Embryonic facial prominence (tissue), 1 donor: ENCODE measurements at regions not wholly inside any gene's neighbourhood (a gene's known extent, or its start where the extent isn't known, plus 50 kb on each side); places are given as distances from the start of the nearest gene placed in this dataset.

Experiments
- DNase-seq: peaks from one replicate; pipeline ENCODE4 v3.0.0-alpha.2; 2016; ENCODE audit errors: extremely low spot score

DNA sequence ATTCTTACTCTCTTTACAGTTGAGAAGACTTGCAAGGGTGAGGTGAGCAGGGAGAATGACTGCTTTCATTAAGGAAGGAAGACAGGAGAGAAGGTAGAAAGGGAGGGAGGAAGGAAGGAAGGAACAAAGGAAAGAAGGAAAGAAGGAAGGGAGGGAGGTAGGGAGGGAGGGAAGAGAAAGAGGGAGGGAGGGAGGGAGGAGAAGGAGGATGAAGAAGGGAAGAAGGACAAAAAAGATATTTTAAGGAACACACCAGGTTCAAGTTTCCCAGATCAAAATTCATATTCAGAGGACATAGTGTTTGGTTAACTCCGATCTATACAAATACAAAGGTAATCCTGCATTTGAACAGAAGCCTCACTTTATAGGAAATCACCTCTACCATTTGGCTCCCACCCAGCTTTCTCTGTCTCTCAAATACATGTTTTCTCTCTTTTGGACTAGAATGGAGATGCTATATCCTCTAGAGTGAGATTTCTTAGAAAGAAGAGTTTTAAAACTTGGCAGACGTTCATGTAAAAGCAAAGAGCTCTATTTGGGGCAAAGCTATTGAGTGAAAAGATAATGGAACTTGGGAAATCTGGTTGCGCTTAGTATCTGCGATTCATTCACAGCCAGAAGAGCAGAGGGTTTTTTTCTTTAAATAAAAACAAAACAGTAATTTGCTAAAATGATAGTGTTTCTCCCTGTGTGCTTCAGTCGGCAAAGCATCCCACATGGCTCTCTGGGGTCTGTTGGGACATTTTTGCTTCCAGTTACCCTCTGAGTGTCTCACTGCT, 261.9 kb upstream of the LYZL1 start:
- no peak for DNase-seq

DNA sequence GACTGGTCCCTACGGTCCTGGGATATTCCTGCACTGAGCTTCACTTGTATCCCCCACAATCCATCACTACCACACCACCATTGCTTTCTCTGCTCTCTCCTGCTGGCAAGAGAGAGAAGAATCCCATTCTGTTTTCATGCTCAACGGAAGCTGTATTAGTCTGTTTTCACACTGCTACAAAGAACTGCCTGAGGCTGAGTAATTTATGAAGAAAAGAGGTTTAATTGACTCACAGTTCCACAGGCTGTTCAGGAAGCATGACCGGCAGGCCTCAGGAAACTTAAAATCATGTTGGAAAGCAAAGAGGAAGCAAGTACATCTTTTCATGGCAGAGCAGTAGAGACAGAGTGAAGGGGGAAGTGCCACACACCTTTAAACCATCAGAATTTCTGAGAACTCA, 260.4 kb upstream of the LYZL1 start:
- DNase-seq, result no peak

DNA sequence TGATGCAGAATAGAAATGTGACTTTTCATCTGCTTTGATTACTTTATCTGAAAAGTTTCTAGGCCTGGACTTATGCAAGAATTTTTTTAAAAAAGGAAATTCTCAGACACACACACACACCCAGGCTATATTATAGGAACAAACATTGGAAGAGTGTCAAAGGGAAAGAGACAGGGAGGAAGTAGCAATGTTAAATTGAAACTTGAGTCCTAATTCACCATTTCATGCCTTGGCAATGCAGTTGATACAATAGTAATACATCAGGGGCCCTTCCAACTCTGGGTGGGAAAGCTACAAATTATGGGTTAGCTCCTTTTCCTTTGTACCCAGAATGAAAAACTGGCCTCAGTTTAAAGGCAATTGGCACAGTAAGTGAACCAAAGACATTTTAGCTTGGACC, 258.0 kb upstream of the LYZL1 start:
- no peak for DNase-seq

DNA sequence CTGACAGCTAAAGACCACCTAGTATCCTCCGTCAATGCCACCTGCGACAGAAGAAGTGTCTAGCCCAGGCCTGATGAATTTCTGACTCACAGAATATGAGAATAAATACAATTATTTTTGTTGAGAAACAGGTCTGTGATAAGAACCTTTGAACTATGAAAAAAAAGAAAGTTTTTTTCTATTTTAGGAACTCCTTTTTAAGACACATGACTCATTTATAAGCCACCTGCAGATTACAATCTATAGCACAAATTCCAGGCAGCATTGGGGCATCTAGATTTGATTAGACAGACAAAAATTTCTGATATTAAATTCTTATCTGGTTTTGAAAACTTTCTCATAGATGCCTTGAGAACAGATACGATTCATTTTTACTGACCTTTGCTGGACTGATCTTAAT, 256.7 kb upstream of the LYZL1 start:
- no peak for DNase-seq

DNA sequence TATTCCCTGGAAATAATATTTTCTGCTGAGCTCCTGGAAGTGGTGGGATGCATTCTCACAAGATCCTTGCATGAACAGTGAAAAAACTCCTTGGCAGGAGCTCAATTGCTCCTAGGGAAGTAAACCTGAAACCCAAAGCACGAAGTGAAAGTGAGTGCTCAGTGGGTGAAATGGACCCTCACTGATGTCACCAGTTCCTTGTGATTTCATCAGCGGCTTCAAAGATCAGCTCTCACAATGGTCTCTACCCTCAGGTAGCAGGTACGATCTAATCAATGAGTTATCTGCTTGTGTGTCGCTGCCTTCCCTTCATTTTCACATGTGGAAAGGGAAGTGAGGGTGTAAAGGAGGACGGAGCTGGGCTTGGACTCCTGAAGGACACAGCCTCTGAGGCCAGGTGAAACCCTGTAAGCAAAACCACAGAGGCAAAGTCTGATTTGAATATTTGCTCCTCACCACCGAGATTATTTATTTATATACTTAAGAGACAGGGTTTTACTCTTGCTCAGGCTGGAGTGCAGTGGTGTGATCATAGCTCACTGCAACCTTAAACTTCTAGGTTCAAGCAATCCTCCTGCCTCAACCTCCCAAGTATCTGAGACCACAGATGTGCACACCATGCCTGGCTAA, 255.4 kb upstream of the LYZL1 start:
- DNase-seq, result no peak

DNA sequence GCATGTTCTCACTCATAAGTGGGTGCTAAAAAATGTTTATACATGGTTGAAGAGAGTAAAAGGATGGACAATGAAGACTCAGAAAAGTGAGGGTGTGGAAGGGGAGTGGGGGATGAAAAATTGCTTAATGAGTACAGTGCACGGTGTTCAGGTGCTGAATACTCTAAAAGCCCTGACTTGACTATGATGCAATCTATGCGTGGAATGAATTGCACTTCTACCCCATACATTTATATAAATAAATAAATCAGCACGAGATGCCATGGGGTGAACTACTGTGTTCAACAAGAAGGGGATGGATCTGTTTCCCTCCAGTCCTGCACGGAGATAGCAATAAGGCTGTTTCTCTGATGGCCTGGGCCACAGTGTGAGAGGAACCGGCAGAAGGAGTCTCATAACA, 254.3 kb upstream of the LYZL1 start:
- DNase-seq, result no peak

DNA sequence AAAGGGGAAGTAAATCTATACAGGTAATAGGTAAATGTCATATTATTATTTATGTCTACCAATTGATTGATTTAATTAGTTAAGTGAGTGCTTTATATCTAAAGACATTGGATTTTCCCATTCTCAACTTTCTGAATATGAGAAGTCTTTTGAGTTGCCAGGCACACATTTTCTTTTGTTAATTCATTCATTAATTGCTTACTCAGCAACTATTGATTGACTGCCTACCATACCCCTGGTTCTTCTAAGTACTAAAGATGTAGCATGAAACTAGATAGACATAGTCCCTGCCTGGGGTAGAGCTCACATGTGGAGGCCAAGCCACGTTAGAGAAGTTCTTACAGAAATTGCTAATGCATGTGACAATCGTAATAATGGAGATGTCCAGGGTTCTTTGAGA, 253.1 kb upstream of the LYZL1 start:
- DNase-seq, result no peak

DNA sequence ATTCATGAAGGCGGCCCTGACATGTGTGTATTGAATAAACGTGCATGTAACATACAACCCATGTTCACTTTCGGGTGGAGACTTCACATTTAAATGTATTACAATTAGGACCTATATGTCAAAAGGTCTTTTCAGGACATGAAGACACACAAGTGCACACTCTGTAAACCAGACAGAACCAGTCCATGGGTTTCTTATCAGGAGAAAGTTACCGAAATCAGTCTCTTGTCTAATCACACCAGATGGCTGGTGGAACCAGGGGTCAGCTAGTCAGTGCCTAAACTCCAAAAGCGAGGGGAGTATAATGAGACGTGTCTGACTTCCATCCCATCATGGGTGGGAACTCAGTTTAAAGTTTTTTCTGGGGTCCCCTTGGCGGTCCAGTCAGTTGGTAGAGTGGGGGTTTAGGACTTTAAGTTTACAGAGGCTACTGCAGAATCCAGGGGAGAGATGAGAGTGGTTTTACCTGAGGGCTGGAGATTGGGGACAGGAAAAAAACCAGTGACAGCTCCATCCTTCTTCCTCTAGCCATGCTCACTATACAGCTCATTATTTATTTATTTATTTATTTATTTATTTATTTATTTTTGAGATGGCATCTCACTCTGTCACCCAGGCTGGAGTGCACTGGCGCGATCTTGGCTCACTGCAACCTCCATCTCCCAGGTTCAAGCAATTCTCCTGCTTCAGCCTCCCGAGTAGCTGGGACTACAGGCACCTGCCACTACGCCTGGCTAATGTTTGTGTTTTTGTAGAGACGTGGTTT, 251.3 kb upstream of the LYZL1 start:
- no peak for DNase-seq

DNA sequence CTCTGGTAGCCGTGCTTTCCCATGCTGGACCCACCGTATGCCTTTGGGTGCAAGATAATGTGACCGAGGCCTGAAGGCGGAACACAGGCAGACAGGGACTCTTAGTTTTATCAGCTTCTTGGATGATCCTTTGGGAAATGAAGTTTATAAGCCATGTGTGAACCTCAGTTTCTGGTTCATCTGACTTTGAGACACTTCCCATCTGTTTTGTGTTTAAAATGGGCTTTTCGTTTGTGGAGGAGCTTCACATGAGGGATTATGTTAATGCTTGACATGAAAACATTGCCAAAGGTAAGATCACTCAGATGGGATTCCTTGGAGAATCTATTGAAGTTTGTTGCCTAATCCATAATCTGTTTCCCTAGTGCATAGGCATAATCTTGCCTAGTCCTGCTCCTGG, 249.8 kb upstream of the LYZL1 start:
- DNase-seq, result no peak

DNA sequence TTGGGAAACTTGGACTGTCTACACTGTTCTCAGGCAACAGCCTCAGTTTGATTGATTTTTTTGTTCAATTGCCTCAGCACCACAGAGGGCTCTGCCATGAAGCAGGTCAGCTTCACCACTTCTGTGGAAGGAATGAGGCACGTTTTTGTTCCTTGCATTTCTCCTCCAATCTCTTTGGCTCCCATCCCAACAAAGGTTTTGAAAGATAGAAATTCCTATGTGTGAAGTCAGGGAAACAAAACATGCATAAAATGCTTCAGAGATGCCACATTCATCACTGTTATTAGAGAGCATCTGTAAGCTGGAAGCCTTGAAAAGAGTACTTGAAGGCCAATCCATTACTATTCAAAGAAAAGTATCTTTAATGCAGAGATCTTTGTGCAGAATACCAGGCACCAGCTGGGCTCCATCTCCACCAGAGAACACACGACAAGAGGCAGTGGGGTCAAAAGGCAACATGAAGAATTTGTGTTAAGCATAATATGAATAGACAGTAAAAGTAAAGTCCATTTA, 249.1 kb upstream of the LYZL1 start:
- DNase-seq, result no peak

DNA sequence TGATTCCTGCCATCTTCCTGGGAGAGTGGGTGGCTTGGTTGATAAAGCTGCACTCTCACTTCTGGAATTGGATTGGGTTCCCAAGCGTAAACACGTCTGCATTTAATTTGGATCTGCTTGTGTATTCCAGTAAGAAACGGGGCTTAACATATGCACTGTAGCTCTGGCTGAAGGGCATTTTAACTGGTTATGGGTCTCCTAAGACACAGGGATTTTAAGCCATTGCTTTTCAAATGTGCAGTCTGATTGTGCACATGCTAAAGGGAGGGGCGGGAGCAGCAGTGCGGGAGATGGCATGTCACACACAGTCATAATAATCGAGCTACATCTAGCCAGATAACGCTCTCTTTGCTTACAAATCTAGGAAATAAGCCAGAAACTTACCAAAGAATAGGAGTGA, 247.3 kb upstream of the LYZL1 start:
- no peak for DNase-seq

DNA sequence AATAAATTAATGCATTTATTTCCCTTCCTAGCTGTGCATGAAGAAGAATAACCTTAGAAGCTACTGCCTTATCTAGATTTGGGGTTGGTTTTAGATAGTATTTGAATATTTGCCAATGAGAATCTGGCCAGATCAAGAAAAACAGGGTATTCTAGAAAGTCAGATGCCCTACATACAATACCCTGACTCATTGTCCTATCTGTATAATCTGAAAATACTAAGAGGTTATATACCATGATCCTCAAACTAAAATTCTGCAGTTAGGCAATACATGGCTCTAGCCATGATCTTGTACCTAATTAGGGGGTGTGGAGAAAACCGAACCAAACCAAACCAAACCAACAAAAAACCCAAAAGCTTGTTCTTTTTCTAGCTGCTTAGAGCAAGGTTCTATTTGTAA, 240.4 kb upstream of the LYZL1 start:
- DNase-seq, result no peak

DNA sequence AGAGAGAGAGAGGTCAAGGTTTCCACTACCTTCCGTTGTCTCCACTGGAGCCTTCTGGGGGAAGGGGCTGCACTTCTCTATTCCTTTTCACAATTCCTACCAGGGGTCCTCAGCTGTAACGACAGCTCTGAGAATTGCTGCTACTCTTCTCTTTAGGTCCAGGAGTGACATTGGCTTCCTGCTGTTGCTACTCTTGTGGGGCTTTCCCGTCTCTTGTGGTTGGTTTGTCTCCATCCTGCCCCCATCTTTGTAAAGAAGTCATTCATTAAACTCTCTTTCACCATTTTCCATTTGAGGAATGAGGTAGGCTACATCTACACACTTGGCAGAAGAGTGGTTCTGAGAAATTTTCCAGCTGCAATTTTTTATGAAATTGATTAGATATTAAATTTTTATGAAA, 238.8 kb upstream of the LYZL1 start:
- no peak for DNase-seq

DNA sequence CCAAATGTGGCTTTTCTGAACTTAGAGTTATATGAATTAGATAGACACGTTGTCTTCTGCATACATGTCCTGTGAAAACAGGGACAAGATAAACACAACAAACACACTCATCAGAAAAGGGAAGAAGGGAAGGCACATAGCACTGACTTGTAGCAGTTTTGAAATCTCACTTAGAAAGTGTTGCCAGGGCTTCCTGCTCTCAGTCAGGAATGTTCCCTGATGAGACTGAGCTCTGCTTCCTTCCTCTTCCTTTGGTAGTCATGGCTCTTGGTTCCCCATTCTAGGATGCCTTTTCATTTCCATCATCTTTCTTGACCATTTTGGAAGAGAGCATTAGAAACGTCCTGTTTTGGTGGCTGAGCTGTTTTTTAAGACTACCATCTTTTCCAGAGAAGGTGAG, 233.8 kb upstream of the LYZL1 start:
- DNase-seq, result no peak

DNA sequence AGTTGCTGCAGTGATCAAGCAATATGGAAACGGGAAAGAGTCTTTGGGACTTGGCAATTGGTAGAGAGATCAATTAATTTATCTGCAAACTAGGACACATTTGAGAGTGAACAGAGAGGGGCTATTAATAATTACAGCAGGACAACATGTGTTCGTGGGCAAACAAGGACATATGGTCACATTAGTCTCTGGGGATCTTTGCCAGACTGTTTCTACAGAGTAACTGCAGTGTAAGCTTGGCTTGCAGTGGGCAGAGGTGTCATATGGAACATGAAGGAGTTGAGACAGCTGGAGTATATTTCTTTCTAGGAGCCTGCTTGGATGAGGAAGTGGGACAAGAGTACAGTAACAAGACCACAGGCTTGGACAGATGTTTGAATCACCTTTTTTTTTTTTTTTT, 232.1 kb upstream of the LYZL1 start:
- no peak for DNase-seq

DNA sequence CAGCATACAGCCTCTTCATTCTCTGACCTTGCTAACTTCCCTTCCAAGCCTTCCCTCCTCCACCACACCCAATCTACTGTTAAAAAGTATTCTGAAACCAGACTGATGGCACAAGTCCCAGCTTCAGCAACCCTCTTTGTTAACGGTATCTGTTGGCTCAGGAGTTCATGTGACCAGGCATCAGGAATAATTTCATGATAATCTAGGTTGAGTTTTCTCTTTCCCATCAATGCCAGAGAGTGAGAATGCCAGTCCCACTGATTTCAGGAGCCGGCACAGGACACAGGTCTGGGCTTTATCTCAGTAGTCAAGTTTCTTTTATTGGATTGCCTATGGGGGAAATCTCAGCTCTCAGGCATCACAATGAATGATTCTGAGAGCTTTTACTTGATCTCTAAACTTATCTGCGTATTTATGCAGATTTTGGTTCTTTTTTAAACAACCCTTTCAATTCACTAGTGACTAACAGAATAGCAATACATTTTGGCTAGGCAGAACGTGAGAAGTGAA, 231.0 kb upstream of the LYZL1 start:
- no peak for DNase-seq

DNA sequence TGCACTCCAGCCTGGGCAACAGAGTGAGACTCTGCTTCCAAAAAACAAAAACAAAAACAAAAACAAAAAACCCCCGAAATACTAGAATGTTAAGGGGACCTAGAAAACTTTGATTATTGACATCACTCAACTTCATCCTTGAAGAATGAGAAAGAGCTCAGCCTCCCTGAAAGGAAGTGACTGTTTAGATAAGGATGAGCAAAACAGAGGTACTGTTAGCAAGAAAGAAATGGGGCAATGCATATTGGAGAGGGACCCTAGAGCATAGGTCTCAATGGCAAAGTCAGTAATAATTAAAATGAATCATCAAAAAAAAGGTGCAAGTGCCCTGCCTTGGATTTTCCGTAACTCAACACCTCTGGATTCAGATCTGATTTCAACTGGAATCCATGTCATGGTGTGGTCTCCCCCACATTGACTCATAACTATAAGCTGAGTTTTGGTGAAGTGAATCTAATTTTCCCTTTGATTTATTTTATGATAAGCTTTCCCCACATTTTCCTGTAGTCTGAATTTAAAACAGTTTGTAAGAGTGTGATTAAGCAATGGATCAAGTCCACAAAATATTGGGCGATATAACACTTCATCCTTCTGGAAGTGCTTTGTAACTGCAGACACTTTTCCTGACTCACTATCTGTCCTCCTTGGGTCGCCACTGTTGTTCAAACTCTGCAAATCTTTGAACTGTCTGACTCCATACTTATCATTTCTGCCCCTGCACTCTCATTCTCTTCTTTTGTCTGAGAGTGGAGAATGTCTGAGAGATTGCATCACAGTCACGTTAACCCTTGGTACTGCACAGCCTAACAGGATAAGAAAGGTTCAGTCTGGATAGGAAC, 224.8 kb upstream of the LYZL1 start:
- DNase-seq, result no peak

DNA sequence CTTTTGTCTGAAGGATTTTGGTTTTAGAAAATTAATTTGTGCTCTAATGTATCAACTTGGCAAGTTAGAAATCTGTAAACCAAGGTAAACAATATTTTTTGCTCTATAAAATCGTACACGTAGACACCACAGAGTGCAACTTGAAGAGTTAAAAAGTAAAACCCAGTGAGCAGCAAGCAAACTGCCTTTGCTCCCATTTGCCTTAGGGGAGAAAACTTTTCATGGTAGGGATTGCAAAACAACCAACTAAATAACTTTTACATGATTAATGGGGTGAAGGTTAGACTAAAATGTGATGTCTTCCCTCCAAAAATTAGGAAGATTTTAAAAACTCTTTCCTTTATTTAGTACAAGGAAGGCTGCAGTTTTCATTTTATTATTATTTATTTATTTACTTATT, 224.2 kb upstream of the LYZL1 start:
- no peak for DNase-seq

DNA sequence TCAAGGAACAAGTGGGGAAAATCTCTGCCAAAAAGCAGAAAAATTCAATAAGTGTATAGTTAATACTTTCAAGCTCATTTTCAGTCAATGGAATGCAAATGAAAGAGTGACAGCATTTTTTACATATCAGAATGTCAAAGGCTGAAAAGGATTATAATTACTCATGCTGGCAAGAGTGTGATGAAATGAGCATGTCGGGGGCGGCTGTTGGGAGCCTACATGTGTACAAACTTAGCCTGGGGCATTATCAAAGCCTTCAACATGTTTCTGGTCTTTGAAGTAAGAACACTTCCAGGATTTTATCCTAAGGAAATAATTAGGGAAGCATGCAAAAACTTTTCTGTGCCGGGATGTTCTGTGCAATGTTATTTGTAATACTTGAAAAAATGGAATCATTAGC, 221.7 kb upstream of the LYZL1 start:
- no peak for DNase-seq

DNA sequence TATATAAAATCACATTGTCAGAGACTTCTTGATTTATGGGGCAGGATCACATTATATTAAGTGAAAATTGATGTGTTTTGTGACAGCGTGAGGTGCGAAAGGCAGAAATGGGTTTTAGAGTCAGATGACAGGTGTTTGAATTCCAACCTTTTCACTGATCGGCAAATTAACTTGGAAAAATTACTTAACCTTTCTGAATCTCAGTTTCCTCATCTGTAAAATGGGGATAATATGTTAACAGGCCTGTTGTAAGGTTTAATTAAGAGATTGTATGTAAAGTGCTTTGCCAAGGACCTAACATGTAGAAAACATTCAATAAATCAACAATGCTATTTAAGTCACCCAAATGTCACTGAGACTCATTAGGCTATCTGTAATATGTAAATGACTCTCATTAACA, 221.2 kb upstream of the LYZL1 start:
- DNase-seq, result no peak

DNA sequence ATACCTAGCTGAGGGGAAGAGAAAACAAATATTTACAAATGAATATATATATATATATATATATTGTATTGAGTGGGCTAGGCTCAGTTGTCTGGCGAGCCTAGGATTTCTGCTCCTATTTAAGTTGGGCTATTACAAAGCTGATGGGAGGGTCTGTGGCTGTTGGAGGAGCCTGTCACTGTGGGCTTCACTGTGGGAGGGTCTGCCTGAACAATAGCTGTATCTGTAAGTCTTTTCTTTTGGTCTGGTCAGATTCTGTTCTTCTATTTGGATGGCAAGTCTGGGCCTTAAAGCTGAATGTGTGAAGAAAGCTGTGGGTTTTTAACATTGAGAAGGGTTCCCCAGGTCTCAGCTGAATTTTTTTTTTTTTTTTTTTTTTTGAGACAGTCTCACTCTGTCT, 220.6 kb upstream of the LYZL1 start:
- no peak for DNase-seq

DNA sequence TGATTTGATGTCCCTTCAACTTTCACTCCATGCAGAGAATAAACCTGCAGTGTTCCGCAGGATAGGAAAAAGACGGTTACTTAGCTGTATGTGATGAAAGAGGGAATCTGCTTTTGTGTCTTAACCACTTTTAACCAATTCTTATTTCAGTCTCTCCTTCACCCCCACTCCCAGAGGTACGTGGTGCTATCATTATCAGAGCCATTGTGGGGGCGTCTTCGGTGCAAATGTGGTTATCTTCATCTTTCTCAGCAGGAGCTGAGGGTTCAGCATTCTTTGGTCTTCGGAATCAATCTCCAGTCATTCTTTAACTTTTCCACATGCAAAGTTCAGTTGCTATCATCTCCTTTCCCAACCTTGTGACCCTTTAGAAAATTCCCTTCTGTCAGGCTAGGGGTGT, 219.9 kb upstream of the LYZL1 start:
- no peak for DNase-seq
